SK-N-SH (cell line): ENCODE measurements at regions not wholly inside any gene's neighbourhood (a gene's known extent, or its start where the extent isn't known, plus 50 kb on each side); places are given as distances from the start of the nearest gene placed in this dataset.

Experiments
- CTCF ChIP-seq: fragments of 200-600 bp; sonication (generic); IDR thresholded peaks from 2 replicates; pipeline ENCODE4 v1.6.1; 2017; ENCODE audit warnings: antibody characterized with exemption, mild to moderate bottlenecking, moderate library complexity
- EZH2phosphoT487 ChIP-seq: fragments of 200-600 bp; sonication (generic); IDR thresholded peaks from 2 replicates; pipeline ENCODE4 v1.6.1; 2017; ENCODE audit warnings: low read depth, mixed run types, mild to moderate bottlenecking, antibody characterized with exemption, moderate library complexity, borderline replicate concordance
- FOXM1 ChIP-seq: IDR thresholded peaks from 2 replicates; pipeline ENCODE4 v1.4.0; 2012; ENCODE audit warnings: low read depth, mild to moderate bottlenecking
- GATA2 ChIP-seq: sonication (generic); formaldehyde crosslinking; IDR thresholded peaks from 2 replicates; pipeline ENCODE4 v1.5.0; 2020; ENCODE audit warnings: mild to moderate bottlenecking, missing genetic modification reagents
- JUND ChIP-seq: IDR thresholded peaks from 2 replicates; pipeline ENCODE4 v1.4.0; 2012
- MXI1 ChIP-seq: IDR thresholded peaks from 2 replicates; pipeline ENCODE4 v1.6.1; 2012; ENCODE audit warnings: mild to moderate bottlenecking, low read depth, low read length, improper control_type of control experiment
- POLR2AphosphoS5 ChIP-seq: IDR thresholded peaks from 2 replicates; pipeline ENCODE4 v1.6.1; 2012; ENCODE audit warnings: low read depth, low read length
- RAD21 ChIP-seq: IDR thresholded peaks from 2 replicates; pipeline ENCODE4 v1.6.1; 2012; ENCODE audit warnings: mild to moderate bottlenecking, low read length
- YY1 ChIP-seq: IDR thresholded peaks from 2 replicates; pipeline ENCODE4 v1.4.0; 2012; ENCODE audit warnings: low read depth, mild to moderate bottlenecking

DNA sequence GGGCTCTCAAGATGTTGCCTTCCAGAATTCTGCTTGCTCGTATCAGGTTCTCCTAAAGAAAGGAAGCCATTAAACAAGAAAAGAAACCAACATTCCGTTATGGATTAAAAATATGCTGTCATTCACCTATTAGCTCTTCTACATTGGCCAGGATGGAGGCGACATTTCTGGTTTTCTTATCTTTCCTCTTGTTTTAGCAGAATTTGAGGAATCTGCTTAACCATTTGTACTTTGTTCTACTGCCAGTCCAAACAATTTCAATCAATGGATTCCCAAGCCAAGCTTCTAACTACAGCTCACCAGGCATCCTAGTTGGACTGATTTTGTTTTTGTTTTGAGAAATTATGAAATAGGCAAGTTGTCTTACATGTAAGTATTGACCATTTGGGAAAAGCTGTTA is 164.6 kb upstream of the TSC22D2 start:
- TF ChIP-seq RAD21 (no peak), EZH2phosphoT487 (no peak), POLR2AphosphoS5 (no peak), YY1 (no peak), CTCF (no peak), GATA2 (CRISPR knock-in tag) (no peak), FOXM1 (no peak), JUND (no peak), MXI1 (no peak)
